ENCODE measurements at regions not wholly inside any gene's neighbourhood (a gene's known extent, or its start where the extent isn't known, plus 50 kb on each side); places are given as distances from the start of the nearest gene placed in this dataset.

DNA sequence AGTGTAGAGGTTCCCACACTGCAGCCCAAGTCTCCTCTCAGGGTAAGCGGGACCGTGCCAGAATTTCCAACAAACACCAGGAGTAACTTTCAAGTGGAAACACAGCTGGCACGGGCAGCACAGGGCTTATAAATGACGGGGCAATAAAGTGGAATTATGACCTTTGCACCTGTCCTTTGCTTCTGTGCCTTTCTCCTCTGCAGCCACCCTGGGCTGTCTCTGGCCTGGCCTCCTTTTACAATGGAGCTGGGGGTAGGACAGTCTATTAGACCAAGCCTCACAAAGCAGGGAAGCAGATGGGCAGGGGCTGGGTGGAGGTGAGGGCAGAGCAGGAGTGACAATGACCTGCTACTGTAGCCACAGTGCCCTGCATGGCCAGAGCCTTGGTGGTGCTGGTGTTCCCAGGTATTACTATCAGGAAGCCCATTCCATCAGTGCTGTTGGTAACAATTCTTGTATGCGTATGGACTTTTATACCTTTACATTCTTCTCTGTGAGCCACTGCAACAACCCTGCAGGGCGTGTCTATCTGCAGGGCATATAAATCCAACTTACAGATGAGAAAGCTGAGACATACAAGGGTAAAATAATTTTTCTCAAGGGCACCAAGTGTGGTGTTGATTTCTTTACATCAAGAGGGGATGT lies 387.8 kb downstream of the CTTN start (continued):
- TF ChIP-seq ETS1 (IDR thresholded peaks at IDR 0.05) (no peak), ZNF114 (CRISPR knock-in tag; IDR thresholded peaks at IDR 0.05) (no peak), POLR2AphosphoS5 (IDR thresholded peaks at IDR 0.05; ENCODE audit: low read depth) (no peak), EZH2 (IDR thresholded peaks at IDR 0.05; ENCODE audit: low read depth, unreplicated experiment) (no peak), CREB1 (CRISPR knock-in tag; IDR thresholded peaks at IDR 0.05; ENCODE audit: low read depth) (no peak), EZH2phosphoT487 (IDR thresholded peaks at IDR 0.05; ENCODE audit: unreplicated experiment) (no peak)
- TF ChIP-seq, protein P1, sequence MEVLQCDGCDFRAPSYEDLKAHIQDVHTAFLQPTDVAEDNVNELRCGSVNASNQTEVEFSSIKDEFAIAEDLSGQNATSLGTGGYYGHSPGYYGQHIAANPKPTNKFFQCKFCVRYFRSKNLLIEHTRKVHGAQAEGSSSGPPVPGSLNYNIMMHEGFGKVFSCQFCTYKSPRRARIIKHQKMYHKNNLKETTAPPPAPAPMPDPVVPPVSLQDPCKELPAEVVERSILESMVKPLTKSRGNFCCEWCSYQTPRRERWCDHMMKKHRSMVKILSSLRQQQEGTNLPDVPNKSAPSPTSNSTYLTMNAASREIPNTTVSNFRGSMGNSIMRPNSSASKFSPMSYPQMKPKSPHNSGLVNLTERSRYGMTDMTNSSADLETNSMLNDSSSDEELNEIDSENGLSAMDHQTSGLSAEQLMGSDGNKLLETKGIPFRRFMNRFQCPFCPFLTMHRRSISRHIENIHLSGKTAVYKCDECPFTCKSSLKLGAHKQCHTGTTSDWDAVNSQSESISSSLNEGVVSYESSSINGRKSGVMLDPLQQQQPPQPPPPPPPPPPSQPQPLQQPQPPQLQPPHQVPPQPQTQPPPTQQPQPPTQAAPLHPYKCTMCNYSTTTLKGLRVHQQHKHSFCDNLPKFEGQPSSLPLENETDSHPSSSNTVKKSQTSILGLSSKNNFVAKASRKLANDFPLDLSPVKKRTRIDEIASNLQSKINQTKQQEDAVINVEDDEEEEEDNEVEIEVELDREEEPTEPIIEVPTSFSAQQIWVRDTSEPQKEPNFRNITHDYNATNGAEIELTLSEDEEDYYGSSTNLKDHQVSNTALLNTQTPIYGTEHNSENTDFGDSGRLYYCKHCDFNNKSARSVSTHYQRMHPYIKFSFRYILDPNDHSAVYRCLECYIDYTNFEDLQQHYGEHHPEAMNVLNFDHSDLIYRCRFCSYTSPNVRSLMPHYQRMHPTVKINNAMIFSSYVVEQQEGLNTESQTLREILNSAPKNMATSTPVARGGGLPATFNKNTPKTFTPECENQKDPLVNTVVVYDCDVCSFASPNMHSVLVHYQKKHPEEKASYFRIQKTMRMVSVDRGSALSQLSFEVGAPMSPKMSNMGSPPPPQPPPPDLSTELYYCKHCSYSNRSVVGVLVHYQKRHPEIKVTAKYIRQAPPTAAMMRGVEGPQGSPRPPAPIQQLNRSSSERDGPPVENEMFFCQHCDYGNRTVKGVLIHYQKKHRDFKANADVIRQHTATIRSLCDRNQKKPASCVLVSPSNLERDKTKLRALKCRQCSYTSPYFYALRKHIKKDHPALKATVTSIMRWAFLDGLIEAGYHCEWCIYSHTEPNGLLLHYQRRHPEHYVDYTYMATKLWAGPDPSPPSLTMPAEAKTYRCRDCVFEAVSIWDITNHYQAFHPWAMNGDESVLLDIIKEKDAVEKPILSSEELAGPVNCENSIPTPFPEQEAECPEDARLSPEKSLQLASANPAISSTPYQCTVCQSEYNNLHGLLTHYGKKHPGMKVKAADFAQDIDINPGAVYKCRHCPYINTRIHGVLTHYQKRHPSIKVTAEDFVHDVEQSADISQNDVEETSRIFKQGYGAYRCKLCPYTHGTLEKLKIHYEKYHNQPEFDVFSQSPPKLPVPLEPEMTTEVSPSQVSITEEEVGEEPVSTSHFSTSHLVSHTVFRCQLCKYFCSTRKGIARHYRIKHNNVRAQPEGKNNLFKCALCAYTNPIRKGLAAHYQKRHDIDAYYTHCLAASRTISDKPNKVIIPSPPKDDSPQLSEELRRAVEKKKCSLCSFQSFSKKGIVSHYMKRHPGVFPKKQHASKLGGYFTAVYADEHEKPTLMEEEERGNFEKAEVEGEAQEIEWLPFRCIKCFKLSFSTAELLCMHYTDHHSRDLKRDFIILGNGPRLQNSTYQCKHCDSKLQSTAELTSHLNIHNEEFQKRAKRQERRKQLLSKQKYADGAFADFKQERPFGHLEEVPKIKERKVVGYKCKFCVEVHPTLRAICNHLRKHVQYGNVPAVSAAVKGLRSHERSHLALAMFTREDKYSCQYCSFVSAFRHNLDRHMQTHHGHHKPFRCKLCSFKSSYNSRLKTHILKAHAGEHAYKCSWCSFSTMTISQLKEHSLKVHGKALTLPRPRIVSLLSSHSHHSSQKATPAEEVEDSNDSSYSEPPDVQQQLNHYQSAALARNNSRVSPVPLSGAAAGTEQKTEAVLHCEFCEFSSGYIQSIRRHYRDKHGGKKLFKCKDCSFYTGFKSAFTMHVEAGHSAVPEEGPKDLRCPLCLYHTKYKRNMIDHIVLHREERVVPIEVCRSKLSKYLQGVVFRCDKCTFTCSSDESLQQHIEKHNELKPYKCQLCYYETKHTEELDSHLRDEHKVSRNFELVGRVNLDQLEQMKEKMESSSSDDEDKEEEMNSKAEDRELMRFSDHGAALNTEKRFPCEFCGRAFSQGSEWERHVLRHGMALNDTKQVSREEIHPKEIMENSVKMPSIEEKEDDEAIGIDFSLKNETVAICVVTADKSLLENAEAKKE (CRISPR knock-in tag; IDR thresholded peaks at IDR 0.05): no peak

Data from GM23338 (cell line).